K562 (cell line): ENCODE measurements at regions not wholly inside any gene's neighbourhood (a gene's known extent, or its start where the extent isn't known, plus 50 kb on each side); places are given as distances from the start of the nearest gene placed in this dataset.

ENCODE experiments used
- ATF2 ChIP-seq: sonication (generic); formaldehyde crosslinking; IDR thresholded peaks from 2 replicates; pipeline ENCODE4 v1.8.1; 2022; ENCODE audit warnings: missing genetic modification reagents
- CBX1 ChIP-seq: sonication (generic); IDR thresholded peaks from 2 replicates; pipeline ENCODE4 v1.6.1; 2016; ENCODE audit warnings: antibody characterized with exemption, low read depth, mild to moderate bottlenecking
- CTCF ChIP-seq, 3 experiments: IDR thresholded peaks in 2 of 3; conservative IDR thresholded peaks in 1 of 3; 2 replicates each; pipeline ENCODE4 v1.5.1; 2011 to 2012; ENCODE audit warnings: low read length in 3 of 3, mild to moderate bottlenecking in 3 of 3, control low read depth in 2 of 3, improper control_type of control experiment in 1 of 3, inconsistent platforms in 1 of 3, low read depth in 1 of 3, mixed read lengths in 1 of 3, moderate library complexity in 1 of 3; ENCODE audit not compliant: insufficient read depth in 2 of 3
- POLR2A ChIP-seq: fragments of 450-650 bp; conservative IDR thresholded peaks from 2 replicates; pipeline ENCODE4 v1.6.1; 2016
- RERE ChIP-seq: sonication (generic); formaldehyde crosslinking; IDR thresholded peaks from 2 replicates; pipeline ENCODE4 v1.8.0; 2023; ENCODE audit warnings: missing genetic modification reagents, mild to moderate bottlenecking, borderline replicate concordance
- ZBTB11 ChIP-seq, 3 experiments: fragments of 200-800 bp in 1 of 3; fragments of 250-450 bp in 1 of 3; fragments of 450-650 bp in 1 of 3; sonication (Bioruptor Pico) in 1 of 3; sonication (Bioruptor generic) in 1 of 3; formaldehyde crosslinking in 1 of 3; IDR thresholded peaks; 2 replicates each; pipeline versions ENCODE4 v1.6.1 to v1.8.0; 2016 to 2022; ENCODE audit warnings: mild to moderate bottlenecking in 2 of 3, missing genetic modification characterization in 2 of 3, missing compliant biosample characterization in 1 of 3, moderate library complexity in 1 of 3

- TF ChIP-seq RERE (CRISPR knock-in tag) (no peak), ATF2 (no peak), ZBTB11 (CRISPR knock-in tag; IDR thresholded peaks at IDR 0.05) (no peak), CTCF (IDR thresholded peaks at IDR 0.05 in 2 of 3, conservative IDR thresholded peaks at IDR 0.05 in 1 of 3; ENCODE audit: insufficient read depth in 2 of 3, low read depth in 1 of 3, low read length in 3 of 3) (no peak), POLR2A (no peak), CBX1 (no peak)
Measured at GRCh38 chr12:94768398-94769046, 118.2 kb upstream of the TMCC3 start.
